ENCODE measurements at regions not wholly inside any gene's neighbourhood (a gene's known extent, or its start where the extent isn't known, plus 50 kb on each side); places are given as distances from the start of the nearest gene placed in this dataset.
A peak's percentile ranks its signal among the peaks of the same experiment; 100 is the strongest.
"Not testable (repeated sequence)": the region's sequence is repeated elsewhere in the genome, so short reads cannot be mapped to it uniquely, and the experiment has no call there.

GRCh38 chr10:6692103-6692502, 112.0 kb upstream of the PRKCQ start:
- Mint-ChIP-seq H3K9me3 (ENCODE audit: unreplicated experiment) (no peaks in the 10 kb centered on the region), H3K4me3 (ENCODE audit: unreplicated experiment) (no peak overlapping the region), H3K4me1 (ENCODE audit: low read depth, unreplicated experiment) (peaks cover 6% of the 10 kb centered on the region), H3K27me3 (ENCODE audit: unreplicated experiment) (no peaks in the 10 kb centered on the region), H3K27ac (ENCODE audit: unreplicated experiment) (no peak overlapping the region), H3K36me3 (ENCODE audit: unreplicated experiment) (peaks cover 3% of the 10 kb centered on the region)
- TF ChIP-seq CTCF (IDR thresholded peaks at IDR 0.05; ENCODE audit: partially characterized antibody, unreplicated experiment), result no peak
- DNase-seq, result no peak

GRCh38 chr10:6689036-6689435, 109.0 kb upstream of the PRKCQ start:
- Mint-ChIP-seq H3K9me3 (ENCODE audit: unreplicated experiment) (no peaks in the 10 kb centered on the region), H3K27ac (ENCODE audit: unreplicated experiment) (no peak overlapping the region), H3K4me1 (ENCODE audit: low read depth, unreplicated experiment) (no peaks in the 10 kb centered on the region), H3K4me3 (ENCODE audit: unreplicated experiment) (no peak overlapping the region), H3K27me3 (ENCODE audit: unreplicated experiment) (no peaks in the 10 kb centered on the region), H3K36me3 (ENCODE audit: unreplicated experiment) (peaks cover 3% of the 10 kb centered on the region)
- TF ChIP-seq CTCF (IDR thresholded peaks at IDR 0.05; ENCODE audit: partially characterized antibody, unreplicated experiment), result no peak
- no peak for DNase-seq

- no peak for TF ChIP-seq CTCF (IDR thresholded peaks at IDR 0.05; ENCODE audit: partially characterized antibody, unreplicated experiment)
- no peak for DNase-seq
- Mint-ChIP-seq H3K27ac (ENCODE audit: unreplicated experiment) (no peak overlapping the region), H3K4me3 (ENCODE audit: unreplicated experiment) (no peak overlapping the region), H3K4me1 (ENCODE audit: low read depth, unreplicated experiment) (no peaks in the 10 kb centered on the region), H3K36me3 (ENCODE audit: unreplicated experiment) (no peaks in the 10 kb centered on the region), H3K27me3 (ENCODE audit: unreplicated experiment) (no peaks in the 10 kb centered on the region), H3K9me3 (ENCODE audit: unreplicated experiment) (peaks cover 2% of the 10 kb centered on the region)
Measured at GRCh38 chr10:6680735-6681134, 100.7 kb upstream of the PRKCQ start.

GRCh38 chr10:6678956-6679355, 98.9 kb upstream of the PRKCQ start:
- Mint-ChIP-seq H3K36me3 (ENCODE audit: unreplicated experiment) (no peaks in the 10 kb centered on the region), H3K4me1 (ENCODE audit: low read depth, unreplicated experiment) (no peaks in the 10 kb centered on the region), H3K27ac (ENCODE audit: unreplicated experiment) (no peak overlapping the region), H3K27me3 (ENCODE audit: unreplicated experiment) (no peaks in the 10 kb centered on the region), H3K4me3 (ENCODE audit: unreplicated experiment) (no peak overlapping the region), H3K9me3 (ENCODE audit: unreplicated experiment) (peaks cover 2% of the 10 kb centered on the region)
- no peak for TF ChIP-seq CTCF (IDR thresholded peaks at IDR 0.05; ENCODE audit: partially characterized antibody, unreplicated experiment)
- DNase-seq, result no peak

GRCh38 chr10:6678211-6678803, 98.2 kb upstream of the PRKCQ start:
- H3K36me3 Mint-ChIP-seq (ENCODE audit: unreplicated experiment), result no peaks in the 10 kb centered on the region
- TF ChIP-seq CTCF (IDR thresholded peaks at IDR 0.05; ENCODE audit: partially characterized antibody, unreplicated experiment), result peak; percentile 78
- no peaks in the 10 kb centered on the region for H3K27me3 Mint-ChIP-seq (ENCODE audit: unreplicated experiment)
- no peak overlapping the region for H3K27ac Mint-ChIP-seq (ENCODE audit: unreplicated experiment)
- no peak overlapping the region for H3K4me3 Mint-ChIP-seq (ENCODE audit: unreplicated experiment)
- DNase-seq, result peak; percentile 71
- H3K4me1 Mint-ChIP-seq (ENCODE audit: low read depth, unreplicated experiment), result no peaks in the 10 kb centered on the region
- peaks cover 2% of the 10 kb centered on the region for H3K9me3 Mint-ChIP-seq (ENCODE audit: unreplicated experiment)

- not testable (repeated sequence) for H3K9me3 Mint-ChIP-seq (ENCODE audit: unreplicated experiment); H3K27ac Mint-ChIP-seq (ENCODE audit: unreplicated experiment); H3K27me3 Mint-ChIP-seq (ENCODE audit: unreplicated experiment); H3K4me3 Mint-ChIP-seq (ENCODE audit: unreplicated experiment); H3K4me1 Mint-ChIP-seq (ENCODE audit: low read depth, unreplicated experiment); DNase-seq; H3K36me3 Mint-ChIP-seq (ENCODE audit: unreplicated experiment)
Measured at GRCh38 chr10:6677129-6677528, 97.1 kb upstream of the PRKCQ start.

Data from glutamatergic neuron (in vitro differentiated cells).